GM12864 (cell line): ENCODE measurements at regions not wholly inside any gene's neighbourhood (a gene's known extent, or its start where the extent isn't known, plus 50 kb on each side); places are given as distances from the start of the nearest gene placed in this dataset.

Source experiments
- DNase-seq: peaks from one replicate; pipeline ENCODE4 v3.0.0-alpha.2; 2011; ENCODE audit warnings: low read depth
- H3K4me3 ChIP-seq: 2 replicates; pipeline ENCODE4 v1.5.1; 2011; ENCODE audit warnings: mild to moderate bottlenecking, low read depth, low read length, control low read depth
- TF ChIP-seq, protein P1 (sequence below): IDR thresholded peaks from 2 replicates; pipeline ENCODE4 v1.5.1; 2011; ENCODE audit warnings: low read depth, mild to moderate bottlenecking, moderate library complexity, low read length, control low read depth, inconsistent platforms; ENCODE audit errors: missing control alignments

DNA sequence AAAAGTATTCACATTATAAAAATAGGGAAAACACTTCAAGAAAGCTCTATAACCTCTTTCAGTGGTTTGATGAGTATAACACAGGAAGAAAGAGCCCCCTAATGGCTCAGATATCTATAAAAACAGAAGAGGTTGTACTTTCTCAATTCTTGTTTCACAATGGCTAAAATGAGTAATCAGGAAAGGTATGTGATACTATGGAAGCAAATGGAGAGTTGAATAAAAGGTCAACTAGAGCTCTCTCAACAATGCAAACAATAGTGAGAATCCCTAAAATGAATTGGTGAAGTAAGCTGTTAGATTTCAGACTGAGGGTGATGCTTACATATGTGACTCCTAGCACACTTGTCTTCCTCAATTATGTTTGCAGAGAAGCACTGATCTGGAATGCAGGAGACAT is 584.6 kb upstream of the CDH18 start:
- TF ChIP-seq, protein P1, sequence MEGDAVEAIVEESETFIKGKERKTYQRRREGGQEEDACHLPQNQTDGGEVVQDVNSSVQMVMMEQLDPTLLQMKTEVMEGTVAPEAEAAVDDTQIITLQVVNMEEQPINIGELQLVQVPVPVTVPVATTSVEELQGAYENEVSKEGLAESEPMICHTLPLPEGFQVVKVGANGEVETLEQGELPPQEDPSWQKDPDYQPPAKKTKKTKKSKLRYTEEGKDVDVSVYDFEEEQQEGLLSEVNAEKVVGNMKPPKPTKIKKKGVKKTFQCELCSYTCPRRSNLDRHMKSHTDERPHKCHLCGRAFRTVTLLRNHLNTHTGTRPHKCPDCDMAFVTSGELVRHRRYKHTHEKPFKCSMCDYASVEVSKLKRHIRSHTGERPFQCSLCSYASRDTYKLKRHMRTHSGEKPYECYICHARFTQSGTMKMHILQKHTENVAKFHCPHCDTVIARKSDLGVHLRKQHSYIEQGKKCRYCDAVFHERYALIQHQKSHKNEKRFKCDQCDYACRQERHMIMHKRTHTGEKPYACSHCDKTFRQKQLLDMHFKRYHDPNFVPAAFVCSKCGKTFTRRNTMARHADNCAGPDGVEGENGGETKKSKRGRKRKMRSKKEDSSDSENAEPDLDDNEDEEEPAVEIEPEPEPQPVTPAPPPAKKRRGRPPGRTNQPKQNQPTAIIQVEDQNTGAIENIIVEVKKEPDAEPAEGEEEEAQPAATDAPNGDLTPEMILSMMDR = no peak
- DNase-seq = no peak
- H3K4me3 ChIP-seq = no peak overlapping the region

DNA sequence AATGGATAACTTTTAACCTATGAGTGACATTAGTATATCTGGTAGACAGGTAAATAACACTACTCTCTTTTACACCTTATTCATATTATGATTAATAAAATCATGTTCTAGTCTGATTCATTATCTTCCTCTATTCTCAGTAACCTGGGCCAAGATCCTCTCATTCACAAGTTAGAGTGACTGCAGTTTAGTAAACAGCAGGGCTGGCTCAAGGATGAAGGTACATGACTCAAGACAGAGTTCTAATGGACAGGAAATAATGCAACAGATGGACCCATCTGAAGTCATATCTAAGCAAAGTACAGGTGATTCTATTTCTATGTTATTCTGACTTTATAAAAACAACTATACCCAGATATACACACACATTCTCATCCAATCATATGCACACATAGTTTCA is 582.5 kb upstream of the CDH18 start:
- DNase-seq = no peak
- TF ChIP-seq, protein P1 = no peak
- no peak overlapping the region for H3K4me3 ChIP-seq

DNA sequence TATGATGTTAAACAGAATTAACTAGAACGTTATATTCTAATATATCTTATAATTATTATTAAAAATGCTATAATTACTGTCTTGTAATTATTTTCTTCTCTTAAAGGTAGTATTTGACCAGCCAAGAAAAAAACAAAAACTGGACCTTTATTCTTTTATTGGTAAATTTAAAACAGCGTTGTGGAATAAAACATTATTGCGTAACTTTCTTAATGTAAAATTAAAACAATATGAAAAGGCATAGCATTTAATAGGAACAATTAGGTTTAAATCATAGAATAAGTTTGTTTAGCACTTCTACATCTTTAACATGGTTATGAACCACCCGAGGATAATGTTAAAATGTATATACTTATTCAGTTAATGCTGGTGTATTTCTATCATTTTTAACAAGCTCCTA is 574.5 kb upstream of the CDH18 start:
- TF ChIP-seq, protein P1 = no peak
- no peak overlapping the region for H3K4me3 ChIP-seq
- DNase-seq = no peak

DNA sequence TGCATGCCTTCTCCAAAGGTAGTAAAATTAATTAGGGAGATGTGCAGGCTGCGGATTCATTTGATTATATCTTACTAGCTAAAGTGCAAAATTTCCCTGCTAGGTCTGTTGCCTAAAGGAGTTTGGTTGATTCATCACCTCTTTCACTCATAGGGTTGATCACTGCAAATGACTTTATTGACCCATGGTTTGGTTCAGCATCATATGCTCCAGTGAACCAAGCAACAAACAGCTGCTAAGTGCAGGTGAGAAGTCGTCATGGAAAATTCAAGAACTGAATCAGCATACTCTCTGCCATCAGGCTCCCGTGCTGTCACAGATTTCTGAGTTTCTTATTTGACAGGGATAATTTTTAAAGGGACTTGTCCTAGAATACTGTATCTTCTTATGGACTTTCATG is 571.8 kb upstream of the CDH18 start:
- no peak for DNase-seq
- no peak overlapping the region for H3K4me3 ChIP-seq
- TF ChIP-seq, protein P1 = no peak

DNA sequence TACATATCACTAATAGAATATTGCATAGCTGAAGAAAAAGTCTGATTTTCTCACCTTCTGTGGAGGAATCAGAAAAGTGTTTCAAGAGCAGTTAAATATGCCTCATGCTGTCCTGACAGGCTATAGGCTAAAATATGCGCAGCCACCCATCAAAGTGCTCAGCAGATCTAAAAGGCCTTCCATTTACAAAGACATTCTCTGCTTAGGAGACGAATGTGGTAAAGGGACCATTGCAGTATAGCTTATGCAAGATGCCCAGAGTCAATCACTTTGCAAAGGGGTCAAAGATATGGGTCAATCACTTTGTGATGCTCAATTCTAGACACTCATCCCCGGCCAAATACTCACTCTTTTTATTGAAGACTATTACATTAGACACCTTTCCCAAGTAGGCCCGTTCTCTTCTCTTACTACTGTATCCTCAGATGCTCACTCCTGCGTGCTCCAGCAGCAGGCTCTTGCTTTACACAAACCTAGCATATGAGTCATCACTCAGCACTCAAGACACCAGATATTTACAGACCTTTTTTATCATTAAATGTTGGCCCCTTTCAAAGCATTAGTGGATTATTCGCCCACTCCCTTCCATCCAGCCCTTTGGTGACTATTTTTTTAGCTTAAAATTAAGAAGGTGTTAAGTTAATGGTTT is 568.2 kb upstream of the CDH18 start:
- TF ChIP-seq, protein P1 = no peak
- no peak overlapping the region for H3K4me3 ChIP-seq
- no peak for DNase-seq

DNA sequence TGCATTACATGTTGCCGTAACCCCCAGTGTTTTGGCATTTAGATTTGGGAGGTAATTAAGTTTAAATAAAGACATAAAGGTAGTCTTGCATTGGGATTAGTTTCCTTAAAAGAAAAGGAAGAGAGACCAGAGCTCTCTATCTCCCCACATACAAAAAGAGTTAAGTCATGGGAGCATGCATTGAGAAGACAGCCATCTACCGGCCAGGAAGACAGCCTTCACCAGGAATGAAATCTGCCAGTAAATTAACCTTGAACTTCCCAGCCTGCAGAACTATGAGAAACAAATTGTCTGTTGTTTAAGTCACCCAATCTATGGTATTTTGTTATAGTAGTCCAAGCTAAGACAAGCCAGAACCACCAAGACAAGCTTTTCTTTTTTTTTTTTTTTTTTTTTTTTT is 567.0 kb upstream of the CDH18 start:
- no peak overlapping the region for H3K4me3 ChIP-seq
- TF ChIP-seq, protein P1 = no peak
- DNase-seq = no peak

DNA sequence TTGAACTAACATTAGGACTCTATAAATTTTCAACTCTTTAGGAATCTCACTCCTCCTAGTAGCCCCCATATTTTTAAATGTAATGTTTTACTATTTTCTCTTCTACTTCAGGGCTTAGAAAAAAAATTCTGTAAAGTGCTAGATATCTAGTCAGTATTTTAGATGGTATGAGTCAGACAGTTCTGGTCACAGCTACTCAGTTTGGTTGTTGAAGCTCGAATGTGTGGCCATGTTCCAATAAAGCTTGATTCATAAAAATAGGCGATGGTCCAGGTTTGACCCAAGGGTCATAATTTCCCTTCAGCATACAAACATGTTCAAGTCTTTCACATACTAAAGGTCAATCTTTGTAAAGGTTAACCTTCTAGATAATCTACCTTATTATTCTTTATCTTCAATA is 566.0 kb upstream of the CDH18 start:
- no peak for DNase-seq
- TF ChIP-seq, protein P1 = no peak
- no peak overlapping the region for H3K4me3 ChIP-seq
